HG03439 (cell line): ENCODE measurements at regions not wholly inside any gene's neighbourhood (a gene's known extent, or its start where the extent isn't known, plus 50 kb on each side); places are given as distances from the start of the nearest gene placed in this dataset.
A peak's percentile ranks its signal among the peaks of the same experiment; 100 is the strongest.

Experiments
- ATAC-seq: cut with Tn5 transposase; IDR thresholded peaks from one replicate; pipeline ENCODE4 v1.9.1; 2021; ENCODE audit warnings: mild to moderate bottlenecking, moderate library complexity; ENCODE audit not compliant: unreplicated experiment

- ATAC-seq, result no peak
Measured at GRCh38 chr4:138894709-138895108, 120.9 kb upstream of the NOCT start.

GRCh38 chr4:138894011-138894410 is 121.6 kb upstream of the NOCT start:
- no peak for ATAC-seq

- ATAC-seq, result peak; percentile 57
Measured at GRCh38 chr4:138892483-138893407, 122.8 kb upstream of the NOCT start.

GRCh38 chr4:138891631-138892031 is 124.0 kb upstream of the NOCT start:
- ATAC-seq, result no peak

- no peak for ATAC-seq
Measured at GRCh38 chr4:138890891-138891570, 124.5 kb upstream of the NOCT start.

GRCh38 chr4:138889216-138889615 is 126.4 kb upstream of the NOCT start:
- no peak for ATAC-seq

GRCh38 chr4:138887741-138888140 is 127.8 kb upstream of the NOCT start:
- ATAC-seq, result no peak

- ATAC-seq, result no peak
Measured at GRCh38 chr4:138887341-138887740, 128.2 kb upstream of the NOCT start.

GRCh38 chr4:138879757-138880156 is 135.8 kb upstream of the NOCT start:
- no peak for ATAC-seq

GRCh38 chr4:138875891-138876608 is 139.5 kb upstream of the NOCT start:
- no peak for ATAC-seq

- ATAC-seq, result no peak
Measured at GRCh38 chr4:138871555-138871875, 144.1 kb upstream of the NOCT start.

- ATAC-seq, result peak; percentile 79
Measured at GRCh38 chr4:138870737-138871554, 144.6 kb upstream of the NOCT start.

- ATAC-seq, result no peak
Measured at GRCh38 chr4:138869631-138870030, 145.9 kb upstream of the NOCT start.

GRCh38 chr4:138869165-138869564 is 146.4 kb upstream of the NOCT start:
- no peak for ATAC-seq

- ATAC-seq, result no peak
Measured at GRCh38 chr4:138868562-138868961, 147.0 kb upstream of the NOCT start.

- ATAC-seq, result no peak
Measured at GRCh38 chr4:138867404-138867803, 148.2 kb upstream of the NOCT start.

GRCh38 chr4:138866314-138866713 is 149.3 kb upstream of the NOCT start:
- ATAC-seq, result no peak

- no peak for ATAC-seq
Measured at GRCh38 chr4:138865765-138866164, 149.8 kb upstream of the NOCT start.

GRCh38 chr4:138864961-138865720 is 150.4 kb upstream of the NOCT start:
- no peak for ATAC-seq

- ATAC-seq, result no peak
Measured at GRCh38 chr4:138863160-138863559, 152.4 kb upstream of the NOCT start.
